ENCODE measurements at regions not wholly inside any gene's neighbourhood (a gene's known extent, or its start where the extent isn't known, plus 50 kb on each side); places are given as distances from the start of the nearest gene placed in this dataset.
"Not testable (repeated sequence)": the region's sequence is repeated elsewhere in the genome, so short reads cannot be mapped to it uniquely, and the experiment has no call there.

DNA sequence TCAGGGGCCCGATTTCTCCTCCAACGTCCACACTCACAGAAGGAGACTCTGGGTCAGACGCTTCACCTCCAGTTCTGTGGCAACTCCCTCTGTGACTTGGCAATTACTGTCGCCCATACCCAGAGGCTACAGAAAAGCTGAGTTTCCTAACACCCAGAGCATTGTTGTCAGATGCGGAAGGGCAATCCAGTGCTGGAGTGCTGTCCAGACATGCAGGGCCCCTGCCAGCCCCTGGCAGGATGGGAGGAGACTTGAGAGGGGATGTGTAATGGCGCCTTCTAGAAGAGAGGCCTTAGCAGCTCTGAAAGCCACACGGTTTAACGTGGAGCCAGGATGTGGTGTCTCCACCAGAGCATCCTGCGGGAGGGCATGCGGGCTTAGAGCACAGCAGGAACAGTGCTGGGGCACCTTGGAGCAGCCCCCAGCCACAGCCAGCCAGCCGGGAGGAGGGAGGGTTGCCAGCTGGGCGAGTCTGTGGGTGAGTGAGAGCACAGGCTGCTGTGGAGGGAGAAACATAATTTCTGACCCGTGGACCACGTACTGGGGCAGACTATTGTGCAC, 139.4 kb upstream of the IRX1 start:
- no peaks in the 10 kb centered on the region for H3K27me3 Mint-ChIP-seq (ENCODE audit: low read depth)
- DNase-seq: no peak
- H3K9me3 Mint-ChIP-seq: peaks cover 3% of the 10 kb centered on the region in 2 donors
- H3K27ac Mint-ChIP-seq: no peak overlapping the region
- H3K36me3 Mint-ChIP-seq (ENCODE audit: insufficient read depth in 2 of 2): peaks cover 0 to 2% of the 10 kb centered on the region in 2 donors
- no peak for ATAC-seq (replicated peaks in 1 of 2)
- no peaks in the 10 kb centered on the region for H3K4me1 Mint-ChIP-seq (ENCODE audit: low read depth)
- H3K4me3 Mint-ChIP-seq: no peak overlapping the region

DNA sequence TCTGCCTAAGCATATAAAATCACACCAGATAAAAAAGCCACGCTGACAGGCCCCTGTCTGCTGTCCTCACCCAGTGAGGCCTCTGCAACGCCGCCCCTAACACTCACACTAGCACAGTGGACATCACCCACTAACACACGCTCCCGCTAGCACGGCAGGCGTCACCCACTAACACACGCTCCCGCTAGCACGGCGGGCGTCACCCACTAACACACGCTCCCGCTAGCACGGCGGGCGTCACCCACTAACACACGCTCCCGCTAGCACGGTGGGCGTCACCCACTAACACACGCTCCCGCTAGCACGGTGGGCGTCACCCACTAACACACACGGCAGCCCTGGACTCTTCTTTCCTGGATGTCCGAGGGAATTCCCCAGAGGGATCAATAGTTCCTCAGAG, 141.6 kb upstream of the IRX1 start:
- not testable (repeated sequence) for H3K4me3 Mint-ChIP-seq; H3K27me3 Mint-ChIP-seq (ENCODE audit: low read depth); DNase-seq; H3K36me3 Mint-ChIP-seq (ENCODE audit: insufficient read depth in 2 of 2); H3K27ac Mint-ChIP-seq; H3K4me1 Mint-ChIP-seq (ENCODE audit: low read depth); H3K9me3 Mint-ChIP-seq; ATAC-seq (replicated peaks in 1 of 2)

DNA sequence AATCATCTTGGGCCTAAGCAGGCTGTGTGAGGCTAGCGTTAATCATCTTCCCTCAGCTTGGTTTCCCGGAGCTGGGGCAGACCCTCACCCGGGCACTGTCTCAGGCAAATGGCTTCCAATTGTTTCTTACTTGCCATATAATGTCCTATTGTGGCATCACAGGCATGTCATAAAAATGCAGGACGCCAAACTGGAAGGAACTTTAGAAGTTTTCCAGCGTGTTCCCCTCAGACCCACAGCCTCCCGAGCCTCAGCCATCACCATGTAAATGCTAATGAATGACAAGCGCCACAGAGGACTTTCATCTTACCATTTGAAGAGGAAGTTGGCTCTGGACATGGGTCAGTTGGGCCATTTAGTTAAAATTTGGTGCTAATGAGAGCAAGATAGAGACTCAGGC, 143.0 kb upstream of the IRX1 start:
- DNase-seq (no peak), ATAC-seq (replicated peaks in 1 of 2) (no peak)

GRCh38 chr5:3451961-3452360, 143.7 kb upstream of the IRX1 start:
- Mint-ChIP-seq H3K36me3 (ENCODE audit: insufficient read depth in 2 of 2) (peaks cover 0 to 2% of the 10 kb centered on the region in 2 donors), H3K27me3 (ENCODE audit: low read depth) (no peaks in the 10 kb centered on the region), H3K4me1 (ENCODE audit: low read depth) (no peaks in the 10 kb centered on the region), H3K9me3 (peaks cover 1 to 5% of the 10 kb centered on the region in 2 donors), H3K27ac (no peak overlapping the region), H3K4me3 (no peak overlapping the region)
- DNase-seq: no peak
- ATAC-seq (replicated peaks in 1 of 2): no peak

More for the DNA sequence above, 143.0 kb upstream of the IRX1 start:
- no peaks in the 10 kb centered on the region for H3K27me3 Mint-ChIP-seq (ENCODE audit: low read depth)
- H3K4me1 Mint-ChIP-seq (ENCODE audit: low read depth): no peaks in the 10 kb centered on the region
- H3K27ac Mint-ChIP-seq: no peak overlapping the region
- H3K9me3 Mint-ChIP-seq: peaks cover 0 to 2% of the 10 kb centered on the region in 2 donors
- H3K4me3 Mint-ChIP-seq: no peak overlapping the region
- peaks cover 0 to 2% of the 10 kb centered on the region in 2 donors for H3K36me3 Mint-ChIP-seq (ENCODE audit: insufficient read depth in 2 of 2)

DNA sequence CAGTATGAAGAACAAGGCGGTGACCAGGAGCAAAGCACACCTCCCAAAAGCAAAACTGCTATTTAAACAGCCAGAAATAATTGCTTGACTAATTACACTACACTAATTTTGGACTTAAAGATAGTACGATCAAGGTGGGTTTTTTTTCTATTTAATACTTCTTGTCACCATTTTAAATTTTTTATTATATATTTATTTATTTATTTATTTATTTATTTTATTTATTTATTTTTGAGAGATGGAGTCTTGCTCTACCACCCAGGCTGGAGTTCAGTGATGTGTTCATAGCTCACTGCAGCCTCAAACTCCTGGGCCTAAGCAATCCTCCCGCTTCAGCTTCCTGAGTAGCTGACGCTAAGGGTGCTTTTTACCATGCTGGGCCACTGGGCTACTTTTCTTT, 146.2 kb upstream of the IRX1 start:
- Mint-ChIP-seq H3K4me3 (no peak overlapping the region), H3K27me3 (ENCODE audit: low read depth) (no peaks in the 10 kb centered on the region), H3K36me3 (ENCODE audit: insufficient read depth in 2 of 2) (no peaks in the 10 kb centered on the region), H3K9me3 (peaks cover 1 to 5% of the 10 kb centered on the region in 2 donors), H3K27ac (no peak overlapping the region), H3K4me1 (ENCODE audit: low read depth) (no peaks in the 10 kb centered on the region)
- no peak for DNase-seq
- ATAC-seq (replicated peaks in 1 of 2): no peak

GRCh38 chr5:3446410-3446809, 149.2 kb upstream of the IRX1 start:
- Mint-ChIP-seq H3K27ac (no peak overlapping the region), H3K4me3 (no peak overlapping the region), H3K36me3 (ENCODE audit: insufficient read depth in 2 of 2) (no peaks in the 10 kb centered on the region), H3K4me1 (ENCODE audit: low read depth) (no peaks in the 10 kb centered on the region), H3K9me3 (peaks cover 1 to 5% of the 10 kb centered on the region in 2 donors), H3K27me3 (ENCODE audit: low read depth) (no peaks in the 10 kb centered on the region)
- no peak for ATAC-seq (replicated peaks in 1 of 2)
- DNase-seq: no peak

GRCh38 chr5:3445517-3445916, 150.1 kb upstream of the IRX1 start:
- not testable (repeated sequence) for ATAC-seq (replicated peaks in 1 of 2); H3K9me3 Mint-ChIP-seq; H3K4me1 Mint-ChIP-seq (ENCODE audit: low read depth); H3K27ac Mint-ChIP-seq; H3K4me3 Mint-ChIP-seq; H3K36me3 Mint-ChIP-seq (ENCODE audit: insufficient read depth in 2 of 2); DNase-seq; H3K27me3 Mint-ChIP-seq (ENCODE audit: low read depth)

DNA sequence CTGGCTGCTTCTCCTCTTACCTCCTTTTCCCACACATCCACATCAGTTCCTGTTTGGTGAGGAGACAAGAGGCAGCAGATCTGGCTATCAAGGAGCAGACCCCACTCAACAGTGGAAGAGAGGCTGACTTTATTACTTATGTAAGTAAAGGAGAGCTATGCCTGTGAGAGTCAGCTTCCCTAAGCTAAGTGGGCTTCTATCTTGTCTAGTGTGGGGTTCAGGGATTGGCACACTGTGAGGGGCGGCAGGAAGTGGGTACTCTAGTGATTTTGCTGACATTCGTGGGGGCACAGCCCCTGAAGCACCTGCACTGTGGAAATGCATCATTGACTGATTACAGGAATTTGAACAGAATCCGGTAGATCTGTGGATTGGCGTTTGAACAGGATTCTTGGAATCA, 163.5 kb upstream of the IRX1 start:
- no peak overlapping the region for H3K4me3 Mint-ChIP-seq
- H3K27ac Mint-ChIP-seq: no peak overlapping the region
- ATAC-seq (replicated peaks in 1 of 2) (no peak), DNase-seq (no peak)
- peaks cover 0 to 5% of the 10 kb centered on the region in 2 donors for H3K9me3 Mint-ChIP-seq
- H3K4me1 Mint-ChIP-seq (ENCODE audit: low read depth): no peaks in the 10 kb centered on the region
- no peaks in the 10 kb centered on the region for H3K27me3 Mint-ChIP-seq (ENCODE audit: low read depth)
- H3K36me3 Mint-ChIP-seq (ENCODE audit: insufficient read depth in 2 of 2): no peaks in the 10 kb centered on the region

DNA sequence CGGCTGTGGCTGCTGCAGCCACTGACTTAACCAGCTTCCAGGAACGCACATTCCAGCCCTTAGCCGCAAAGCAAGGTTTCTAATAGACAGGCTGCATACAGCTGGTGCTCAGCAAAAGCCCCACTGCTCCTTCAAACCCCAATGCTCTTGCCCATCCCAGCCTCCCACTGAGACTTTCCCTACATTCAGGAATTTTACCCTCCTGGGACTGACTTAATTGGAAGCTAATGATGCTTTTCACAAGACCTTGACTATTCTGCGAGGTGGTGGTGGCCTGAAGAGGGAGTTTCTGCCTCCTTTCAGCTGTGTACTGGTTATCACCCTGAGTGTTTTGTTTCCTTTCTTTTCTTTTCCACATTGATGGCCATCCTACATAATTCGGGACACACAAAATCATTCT, 164.9 kb upstream of the IRX1 start:
- no peak overlapping the region for H3K4me3 Mint-ChIP-seq
- DNase-seq: no peak
- no peak for ATAC-seq (replicated peaks in 1 of 2)
- no peaks in the 10 kb centered on the region for H3K27me3 Mint-ChIP-seq (ENCODE audit: low read depth)
- no peak overlapping the region for H3K27ac Mint-ChIP-seq
- peaks cover 0 to 8% of the 10 kb centered on the region in 2 donors for H3K9me3 Mint-ChIP-seq
- no peaks in the 10 kb centered on the region for H3K36me3 Mint-ChIP-seq (ENCODE audit: insufficient read depth in 2 of 2)
- H3K4me1 Mint-ChIP-seq (ENCODE audit: low read depth): no peaks in the 10 kb centered on the region

GRCh38 chr5:3429962-3430361, 165.7 kb upstream of the IRX1 start:
- no peaks in the 10 kb centered on the region for H3K27me3 Mint-ChIP-seq (ENCODE audit: low read depth)
- H3K27ac Mint-ChIP-seq: no peak overlapping the region
- H3K4me3 Mint-ChIP-seq: no peak overlapping the region
- no peaks in the 10 kb centered on the region for H3K4me1 Mint-ChIP-seq (ENCODE audit: low read depth)
- no peaks in the 10 kb centered on the region for H3K36me3 Mint-ChIP-seq (ENCODE audit: insufficient read depth in 2 of 2)
- peaks cover 0 to 8% of the 10 kb centered on the region in 2 donors for H3K9me3 Mint-ChIP-seq
- DNase-seq: no peak
- no peak for ATAC-seq (replicated peaks in 1 of 2)

DNA sequence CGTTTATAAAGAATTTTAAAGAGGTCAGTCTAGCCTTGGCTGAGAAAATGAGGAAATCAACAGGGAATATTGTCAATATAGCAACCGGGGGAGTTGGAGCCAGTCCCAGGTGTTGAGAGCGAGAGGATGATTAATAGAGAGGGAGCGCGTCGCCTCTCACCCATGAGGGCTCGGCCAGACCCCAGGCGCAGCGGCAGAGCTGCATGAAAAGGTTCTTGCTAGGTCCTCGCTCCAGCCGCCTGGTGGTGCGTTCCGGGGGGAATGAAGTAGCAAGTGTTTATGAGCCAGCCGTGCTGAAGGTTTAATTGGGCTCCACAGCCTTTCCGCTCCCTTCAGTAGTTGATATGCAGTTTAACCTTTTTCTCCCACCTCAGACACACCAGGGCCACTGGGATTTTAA, 167.3 kb upstream of the IRX1 start:
- Mint-ChIP-seq H3K27ac (no peak overlapping the region), H3K4me3 (no peak overlapping the region), H3K27me3 (ENCODE audit: low read depth) (no peaks in the 10 kb centered on the region), H3K4me1 (ENCODE audit: low read depth) (no peaks in the 10 kb centered on the region), H3K36me3 (ENCODE audit: insufficient read depth in 2 of 2) (no peaks in the 10 kb centered on the region), H3K9me3 (peaks cover 4 to 13% of the 10 kb centered on the region in 2 donors)
- DNase-seq (no peak), ATAC-seq (replicated peaks in 1 of 2) (no peak)

DNA sequence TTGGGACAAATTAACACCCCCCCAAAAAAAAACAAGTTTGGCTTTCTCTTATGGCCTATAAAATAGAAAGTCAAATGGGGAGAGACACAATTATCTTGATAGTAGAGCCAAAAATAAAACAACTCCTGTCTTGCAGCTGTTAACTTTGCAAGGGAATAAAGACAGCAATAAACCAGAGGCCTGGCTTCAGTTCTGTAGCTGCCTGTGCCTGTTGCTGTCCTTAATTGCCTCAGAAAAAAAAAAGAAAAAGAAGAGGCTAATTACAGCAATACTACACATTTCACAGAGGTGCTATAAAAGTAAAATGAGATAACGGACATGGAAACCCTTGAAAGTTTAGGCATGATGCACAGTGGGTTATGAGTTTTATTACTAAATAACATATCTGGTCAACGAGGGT, 170.7 kb upstream of the IRX1 start:
- ATAC-seq (replicated peaks in 1 of 2): no peak
- Mint-ChIP-seq H3K9me3 (peaks cover 9 to 14% of the 10 kb centered on the region in 2 donors), H3K27ac (no peak overlapping the region), H3K4me3 (no peak overlapping the region), H3K36me3 (ENCODE audit: insufficient read depth in 2 of 2) (peaks cover 0 to 2% of the 10 kb centered on the region in 2 donors), H3K27me3 (ENCODE audit: low read depth) (no peaks in the 10 kb centered on the region), H3K4me1 (ENCODE audit: low read depth) (no peaks in the 10 kb centered on the region)
- DNase-seq: no peak

- H3K27ac Mint-ChIP-seq: no peak overlapping the region
- no peak for ATAC-seq (replicated peaks in 1 of 2)
- no peaks in the 10 kb centered on the region for H3K4me1 Mint-ChIP-seq (ENCODE audit: low read depth)
- no peaks in the 10 kb centered on the region for H3K27me3 Mint-ChIP-seq (ENCODE audit: low read depth)
- H3K9me3 Mint-ChIP-seq: peaks cover 8 to 9% of the 10 kb centered on the region in 2 donors
- H3K36me3 Mint-ChIP-seq (ENCODE audit: insufficient read depth in 2 of 2): peaks cover 3 to 5% of the 10 kb centered on the region in 2 donors
- H3K4me3 Mint-ChIP-seq: no peak overlapping the region
- DNase-seq: no peak
Observed at GRCh38 chr5:3417376-3417943, 178.2 kb upstream of the IRX1 start.

- peaks cover 3 to 4% of the 10 kb centered on the region in 2 donors for H3K36me3 Mint-ChIP-seq (ENCODE audit: insufficient read depth in 2 of 2)
- DNase-seq (no peak), ATAC-seq (replicated peaks in 1 of 2) (no peak)
- no peaks in the 10 kb centered on the region for H3K27me3 Mint-ChIP-seq (ENCODE audit: low read depth)
- no peak overlapping the region for H3K4me3 Mint-ChIP-seq
- H3K9me3 Mint-ChIP-seq: peaks cover 9 to 12% of the 10 kb centered on the region in 2 donors
- no peaks in the 10 kb centered on the region for H3K4me1 Mint-ChIP-seq (ENCODE audit: low read depth)
- H3K27ac Mint-ChIP-seq: no peak overlapping the region
Observed at GRCh38 chr5:3414371-3414770, 181.3 kb upstream of the IRX1 start.

Measured in activated T-cell treated with anti-CD3 and anti-CD28 coated beads, Interleukin-2, amount 50 U/mL, for 72 hours (primary cell).